Endodermal cell (in vitro differentiated cells): ENCODE measurements at regions not wholly inside any gene's neighbourhood (a gene's known extent, or its start where the extent isn't known, plus 50 kb on each side); places are given as distances from the start of the nearest gene placed in this dataset.

Experiments used
- DNase-seq: peaks from one replicate; pipeline ENCODE4 v3.0.0-alpha.2; 2017
- H3K27ac ChIP-seq: 2 replicates; pipeline ENCODE4 v1.5.1; 2013; ENCODE audit warnings: mild to moderate bottlenecking, low read depth, low read length, moderate library complexity
- H3K27me3 ChIP-seq: 2 replicates; pipeline ENCODE4 v1.6.1; 2013; ENCODE audit warnings: mild to moderate bottlenecking, low read length, moderate library complexity; ENCODE audit not compliant: insufficient read depth, control insufficient read depth, poor library complexity, severe bottlenecking
- H3K36me3 ChIP-seq: 2 replicates; pipeline ENCODE4 v1.7.0; 2013; ENCODE audit warnings: mild to moderate bottlenecking, low read length, moderate library complexity; ENCODE audit not compliant: control insufficient read depth, insufficient read depth
- H3K4me1 ChIP-seq: one replicate; pipeline ENCODE4 v1.7.0; 2013; ENCODE audit warnings: low read length; ENCODE audit not compliant: control insufficient read depth, insufficient read depth
- H3K4me3 ChIP-seq: 2 replicates; pipeline ENCODE4 v1.5.1; 2013; ENCODE audit warnings: mild to moderate bottlenecking, low read length, moderate library complexity
- H3K9ac ChIP-seq: 2 replicates; pipeline ENCODE4 v1.6.1; 2013; ENCODE audit warnings: mild to moderate bottlenecking, low read length, moderate library complexity; ENCODE audit not compliant: poor library complexity, severe bottlenecking; ENCODE audit errors: extremely low read depth
- H3K9me3 ChIP-seq: 2 replicates; pipeline ENCODE4 v1.6.1; 2013; ENCODE audit warnings: mild to moderate bottlenecking, low read length, moderate library complexity; ENCODE audit not compliant: control insufficient read depth
- H3K27ac Mint-ChIP-seq: 2 replicates; pipeline ENCODE4 v1.8.0; 2020; ENCODE audit warnings: mixed read lengths
- H3K27me3 Mint-ChIP-seq: 2 replicates; pipeline ENCODE4 v1.8.0; 2021; ENCODE audit warnings: mild to moderate bottlenecking, mixed read lengths; ENCODE audit not compliant: insufficient read depth
- H3K36me3 Mint-ChIP-seq: 2 replicates; pipeline ENCODE4 v1.8.0; 2020; ENCODE audit warnings: low read depth, mixed read lengths
- H3K4me1 Mint-ChIP-seq: 2 replicates; pipeline ENCODE4 v1.8.0; 2020; ENCODE audit warnings: mixed read lengths
- H3K4me3 Mint-ChIP-seq: 2 replicates; pipeline ENCODE4 v1.8.0; 2020; ENCODE audit warnings: mild to moderate bottlenecking, moderate library complexity, mixed read lengths
- H3K9me3 Mint-ChIP-seq: 2 replicates; pipeline ENCODE4 v1.8.0; 2020; ENCODE audit warnings: mild to moderate bottlenecking, mixed read lengths
- WGBS, 2 experiments: methylation state at CpG; one replicate each; pipeline versions ENCODE4 v1.1.5 to v1.1.7; 2013; ENCODE audit warnings: missing lambda C conversion rate in 2 of 2, mixed read lengths in 1 of 2; ENCODE audit not compliant: insufficient coverage in 1 of 2, insufficient read length in 1 of 2; 5-methylcytosine and 5-hydroxymethylcytosine counted together
- TF ChIP-seq, protein P1 (sequence below): fragments of 200-600 bp; sonication (generic); conservative IDR thresholded peaks from 2 replicates; pipeline ENCODE4 v1.5.0; 2021; ENCODE audit warnings: antibody characterized with exemption, mild to moderate bottlenecking

DNA sequence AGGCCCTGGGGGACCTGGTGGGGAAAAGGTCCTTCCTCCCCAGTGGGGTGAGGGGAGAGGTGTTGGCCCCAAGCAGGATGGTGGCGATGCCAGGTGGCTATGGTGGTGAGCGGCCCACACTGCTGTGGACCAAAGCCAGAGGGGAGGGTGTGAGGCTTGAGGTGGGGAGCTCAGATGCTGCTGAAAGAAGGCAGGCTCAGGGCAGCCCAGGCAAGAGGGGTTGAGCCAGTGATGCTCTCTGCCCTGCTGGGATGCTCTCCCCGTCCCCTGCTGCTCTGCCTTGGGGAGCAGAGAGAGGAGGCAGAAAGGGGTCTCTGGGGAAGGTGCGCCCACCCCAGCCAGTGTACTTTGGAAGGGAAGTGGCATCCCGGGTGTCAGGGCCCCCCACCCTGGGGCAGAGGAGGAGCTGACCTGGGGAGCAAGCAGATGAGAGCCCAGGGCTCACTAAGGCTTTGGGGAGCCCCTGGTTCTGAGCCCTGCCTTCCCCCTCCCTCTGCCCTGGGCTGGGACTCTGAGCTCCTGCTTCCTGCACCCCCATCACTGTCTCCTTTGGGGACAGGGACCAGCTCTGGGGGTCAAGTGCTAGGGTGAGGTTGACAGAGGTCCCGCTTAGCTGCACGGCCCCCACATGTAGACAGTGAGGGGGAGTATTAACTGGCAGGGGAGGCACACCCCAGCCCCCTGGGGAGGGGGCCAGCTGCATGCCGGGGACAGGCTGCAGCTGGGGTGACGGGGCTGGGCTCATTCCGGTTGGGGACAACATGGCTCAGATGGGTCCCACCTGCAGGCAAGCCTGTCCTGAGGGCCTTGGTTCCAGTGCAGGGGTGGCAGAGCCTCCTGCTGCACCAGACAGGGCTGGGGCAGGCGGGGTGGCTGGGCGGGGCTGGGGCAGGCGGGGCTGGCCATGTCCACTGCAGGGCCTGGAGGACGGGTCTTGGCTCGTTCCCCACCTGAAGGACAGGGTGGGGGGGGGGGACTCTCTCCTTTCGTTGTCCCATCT, 124.4 kb downstream of the KIF26A start:
- Mint-ChIP-seq H3K27ac (no peak overlapping the region), H3K9me3 (no peaks in the 10 kb centered on the region), H3K36me3 (no peaks in the 10 kb centered on the region), H3K4me1 (no peaks in the 10 kb centered on the region), H3K4me3 (no peak overlapping the region), H3K27me3 (no peaks in the 10 kb centered on the region)
- DNase-seq: no peak
- no peaks in the 10 kb centered on the region for H3K4me1 ChIP-seq
- TF ChIP-seq, protein P1, sequence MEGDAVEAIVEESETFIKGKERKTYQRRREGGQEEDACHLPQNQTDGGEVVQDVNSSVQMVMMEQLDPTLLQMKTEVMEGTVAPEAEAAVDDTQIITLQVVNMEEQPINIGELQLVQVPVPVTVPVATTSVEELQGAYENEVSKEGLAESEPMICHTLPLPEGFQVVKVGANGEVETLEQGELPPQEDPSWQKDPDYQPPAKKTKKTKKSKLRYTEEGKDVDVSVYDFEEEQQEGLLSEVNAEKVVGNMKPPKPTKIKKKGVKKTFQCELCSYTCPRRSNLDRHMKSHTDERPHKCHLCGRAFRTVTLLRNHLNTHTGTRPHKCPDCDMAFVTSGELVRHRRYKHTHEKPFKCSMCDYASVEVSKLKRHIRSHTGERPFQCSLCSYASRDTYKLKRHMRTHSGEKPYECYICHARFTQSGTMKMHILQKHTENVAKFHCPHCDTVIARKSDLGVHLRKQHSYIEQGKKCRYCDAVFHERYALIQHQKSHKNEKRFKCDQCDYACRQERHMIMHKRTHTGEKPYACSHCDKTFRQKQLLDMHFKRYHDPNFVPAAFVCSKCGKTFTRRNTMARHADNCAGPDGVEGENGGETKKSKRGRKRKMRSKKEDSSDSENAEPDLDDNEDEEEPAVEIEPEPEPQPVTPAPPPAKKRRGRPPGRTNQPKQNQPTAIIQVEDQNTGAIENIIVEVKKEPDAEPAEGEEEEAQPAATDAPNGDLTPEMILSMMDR: no peak
- no peak overlapping the region for H3K9ac ChIP-seq
- H3K36me3 ChIP-seq: no peaks in the 10 kb centered on the region
- no peak overlapping the region for H3K27ac ChIP-seq
- 88 to 94% methylated on average over 6 to 16 of the region's 16 CpGs for WGBS, 2 experiments
- H3K4me3 ChIP-seq: no peak overlapping the region
- H3K27me3 ChIP-seq: no peaks in the 10 kb centered on the region
- no peaks in the 10 kb centered on the region for H3K9me3 ChIP-seq

DNA sequence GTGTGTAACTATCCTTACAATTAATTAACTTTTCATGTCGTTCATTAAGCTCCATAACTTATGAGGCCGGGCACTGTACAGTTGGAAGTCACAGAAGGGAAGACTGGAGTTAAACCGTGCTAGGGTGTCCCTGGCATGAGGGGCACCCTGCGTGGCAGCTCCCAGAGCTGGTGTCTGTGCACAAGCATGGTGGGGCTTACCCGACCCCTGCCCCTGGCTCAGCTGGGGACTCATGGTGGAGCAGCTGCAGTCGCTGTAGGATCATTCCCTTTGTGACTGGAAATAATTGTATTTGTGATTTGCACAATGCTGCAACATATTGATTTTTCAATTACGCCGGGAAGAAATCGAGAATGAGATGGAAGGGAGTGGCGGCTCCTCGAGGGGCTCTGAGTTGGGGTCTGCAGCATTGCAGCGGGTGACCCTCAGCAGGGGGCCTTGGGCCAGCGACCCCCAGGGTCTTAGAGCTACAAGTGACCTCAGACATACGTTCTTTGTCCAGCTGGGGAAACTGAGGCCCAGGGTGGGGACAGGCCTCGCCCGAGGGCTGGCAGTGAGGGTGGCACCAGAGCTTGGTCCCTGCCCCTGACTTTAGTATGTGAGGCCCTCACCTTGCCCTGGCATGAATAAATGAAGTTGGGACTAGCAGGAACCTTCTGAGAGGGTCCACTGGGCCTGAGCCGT, 125.4 kb downstream of the KIF26A start:
- no peaks in the 10 kb centered on the region for H3K4me1 Mint-ChIP-seq
- Histone ChIP-seq H3K9ac (no peak overlapping the region), H3K4me1 (no peaks in the 10 kb centered on the region), H3K27ac (no peak overlapping the region), H3K9me3 (no peaks in the 10 kb centered on the region), H3K4me3 (no peak overlapping the region), H3K36me3 (no peaks in the 10 kb centered on the region), H3K27me3 (no peaks in the 10 kb centered on the region)
- H3K9me3 Mint-ChIP-seq: no peaks in the 10 kb centered on the region
- DNase-seq: no peak
- WGBS, 2 experiments: 91 to 95% methylated on average over 15 to 17 of the region's 17 CpGs
- H3K36me3 Mint-ChIP-seq: no peaks in the 10 kb centered on the region
- no peaks in the 10 kb centered on the region for H3K27me3 Mint-ChIP-seq
- H3K27ac Mint-ChIP-seq: no peak overlapping the region
- TF ChIP-seq, protein P1: no peak
- H3K4me3 Mint-ChIP-seq: no peak overlapping the region

DNA sequence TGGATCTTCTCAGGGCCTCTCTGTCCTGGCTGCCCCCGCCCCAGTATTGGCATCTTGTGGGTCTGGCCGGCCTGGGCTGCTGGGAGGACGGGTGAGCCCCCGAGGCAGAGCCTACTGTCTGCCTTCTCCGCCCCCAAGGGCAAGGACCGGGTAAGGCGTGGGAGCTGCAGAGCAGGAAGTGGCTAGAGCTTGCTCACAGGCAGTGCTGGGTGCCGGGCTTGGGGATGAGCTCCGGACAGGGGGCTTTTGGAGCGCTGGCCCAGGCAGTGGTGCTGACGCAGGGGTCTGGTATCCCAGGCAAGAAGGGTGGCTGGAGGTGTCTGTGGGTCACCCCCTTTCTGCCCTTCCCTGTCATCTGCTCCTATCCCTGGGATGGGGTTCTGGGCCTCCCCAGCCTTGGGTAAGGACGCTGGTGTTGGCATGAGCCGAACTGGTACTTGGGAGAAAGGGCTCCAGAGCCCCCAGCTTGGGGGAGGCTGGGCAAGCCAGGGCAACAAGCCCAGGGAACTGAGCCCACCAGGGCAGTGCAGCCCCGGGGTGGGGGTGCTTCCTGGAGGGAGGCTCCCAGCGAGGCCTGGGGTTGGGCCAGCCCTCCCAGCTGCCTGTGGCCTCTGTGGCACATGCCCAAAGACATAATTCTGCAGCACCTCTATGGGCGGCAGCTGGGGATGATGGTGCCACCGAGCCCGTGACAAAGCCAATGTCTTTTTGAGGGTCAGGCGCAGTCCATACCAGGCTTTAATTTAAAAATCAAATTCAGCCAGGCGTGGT, 126.3 kb downstream of the KIF26A start:
- 87 to 88% methylated on average over 13 to 20 of the region's 20 CpGs for WGBS, 2 experiments

More for the DNA sequence above, 126.3 kb downstream of the KIF26A start:
- Histone ChIP-seq H3K27ac (no peak overlapping the region), H3K9me3 (no peaks in the 10 kb centered on the region), H3K4me1 (no peaks in the 10 kb centered on the region), H3K9ac (no peak overlapping the region), H3K27me3 (no peaks in the 10 kb centered on the region), H3K36me3 (no peaks in the 10 kb centered on the region), H3K4me3 (no peak overlapping the region)
- no peaks in the 10 kb centered on the region for H3K4me1 Mint-ChIP-seq
- no peaks in the 10 kb centered on the region for H3K9me3 Mint-ChIP-seq
- H3K27ac Mint-ChIP-seq: peak overlapping the region; percentile 26
- H3K4me3 Mint-ChIP-seq: no peak overlapping the region
- H3K36me3 Mint-ChIP-seq: no peaks in the 10 kb centered on the region
- TF ChIP-seq, protein P1: no peak
- peak; percentile 42 for DNase-seq
- no peaks in the 10 kb centered on the region for H3K27me3 Mint-ChIP-seq
